ELR (cell line): ENCODE measurements at regions not wholly inside any gene's neighbourhood (a gene's known extent, or its start where the extent isn't known, plus 50 kb on each side); places are given as distances from the start of the nearest gene placed in this dataset.

Experiments
- DNase-seq: peaks from one replicate; pipeline ENCODE4 v3.0.0-alpha.2; 2015; ENCODE audit warnings: low read depth

GRCh38 chr12:114738460-114739184 lies 54.6 kb upstream of the TBX3 start:
- DNase-seq: no peak

- DNase-seq: no peak
These were observed 51.9 kb upstream of the TBX3 start for GRCh38 chr12:114735680-114736374.

GRCh38 chr12:114735011-114735410 lies 51.0 kb upstream of the TBX3 start:
- no peak for DNase-seq

- DNase-seq: no peak
These were observed 49.9 kb upstream of the TBX3 start for GRCh38 chr12:114733919-114734318.
